DMS53 treated with DMSO at 0.1 percent for 48 hours (cell line): ENCODE measurements at regions not wholly inside any gene's neighbourhood (a gene's known extent, or its start where the extent isn't known, plus 50 kb on each side); places are given as distances from the start of the nearest gene placed in this dataset.
A peak's percentile ranks its signal among the peaks of the same experiment; 100 is the strongest.

ENCODE experiments used
- DNase-seq: peaks from one replicate; lab custom pipeline; 2025; ENCODE audit not compliant: unreplicated experiment; lab: John Stamatoyannopoulos, UW

GRCh38 chr4:116872941-116873340, 212.4 kb downstream of the TRAM1L1 start:
- DNase-seq: no peak

GRCh38 chr4:116872308-116872707, 213.1 kb downstream of the TRAM1L1 start:
- DNase-seq: no peak

GRCh38 chr4:116870686-116871085, 214.7 kb downstream of the TRAM1L1 start:
- no peak for DNase-seq

GRCh38 chr4:116866106-116866505, 219.3 kb downstream of the TRAM1L1 start:
- no peak for DNase-seq

GRCh38 chr4:116862592-116862991, 222.8 kb downstream of the TRAM1L1 start:
- DNase-seq: no peak

GRCh38 chr4:116860891-116861290, 224.5 kb downstream of the TRAM1L1 start:
- DNase-seq: no peak

GRCh38 chr4:116849620-116850019, 235.8 kb downstream of the TRAM1L1 start:
- no peak for DNase-seq

GRCh38 chr4:116847616-116848015, 237.8 kb downstream of the TRAM1L1 start:
- no peak for DNase-seq

- no peak for DNase-seq
Measured at GRCh38 chr4:116839826-116840225, 245.6 kb downstream of the TRAM1L1 start.

GRCh38 chr4:116838609-116839008, 246.8 kb downstream of the TRAM1L1 start:
- DNase-seq: no peak

- no peak for DNase-seq
Measured at GRCh38 chr4:116829187-116829586, 256.2 kb downstream of the TRAM1L1 start.

GRCh38 chr4:116824172-116824571, 261.2 kb downstream of the TRAM1L1 start:
- no peak for DNase-seq

GRCh38 chr4:116811730-116812129, 273.6 kb downstream of the TRAM1L1 start:
- no peak for DNase-seq

GRCh38 chr4:116796022-116796421, 289.4 kb downstream of the TRAM1L1 start:
- no peak for DNase-seq

GRCh38 chr4:116788723-116789122, 296.7 kb downstream of the TRAM1L1 start:
- DNase-seq: no peak

GRCh38 chr4:116755051-116755450, 330.3 kb downstream of the TRAM1L1 start:
- DNase-seq: no peak

GRCh38 chr4:116752027-116752426, 333.3 kb downstream of the TRAM1L1 start:
- DNase-seq: no peak

GRCh38 chr4:116736756-116737155, 348.6 kb downstream of the TRAM1L1 start:
- DNase-seq: no peak

- no peak for DNase-seq
Measured at GRCh38 chr4:116734178-116734577, 351.2 kb downstream of the TRAM1L1 start.

GRCh38 chr4:116733370-116733769, 352.0 kb downstream of the TRAM1L1 start:
- DNase-seq: no peak

- DNase-seq: no peak
Measured at GRCh38 chr4:116726523-116726922, 358.9 kb downstream of the TRAM1L1 start.

- DNase-seq: no peak
Measured at GRCh38 chr4:116724249-116724648, 361.1 kb downstream of the TRAM1L1 start.

GRCh38 chr4:116705466-116705865, 379.9 kb downstream of the TRAM1L1 start:
- no peak for DNase-seq

- peak; percentile 13 for DNase-seq
Measured at GRCh38 chr4:116702949-116703348, 382.4 kb downstream of the TRAM1L1 start.
